GM19467 (cell line): ENCODE measurements at regions not wholly inside any gene's neighbourhood (a gene's known extent, or its start where the extent isn't known, plus 50 kb on each side); places are given as distances from the start of the nearest gene placed in this dataset.
"Not testable (repeated sequence)": the region's sequence is repeated elsewhere in the genome, so short reads cannot be mapped to it uniquely, and the experiment has no call there.

Source experiments
- ATAC-seq: cut with Tn5 transposase; IDR thresholded peaks from one replicate; pipeline ENCODE4 v1.9.1; 2021; ENCODE audit warnings: mild to moderate bottlenecking, moderate library complexity; ENCODE audit not compliant: unreplicated experiment

- no peak for ATAC-seq
Measured at GRCh38 chr11:25742800-25743199, 589.1 kb upstream of the ANO3 start.

- ATAC-seq: no peak
Measured at GRCh38 chr11:25755381-25755780, 576.5 kb upstream of the ANO3 start.

- ATAC-seq: no peak
Measured at GRCh38 chr11:25755918-25756584, 575.9 kb upstream of the ANO3 start.

- no peak for ATAC-seq
Measured at GRCh38 chr11:25758145-25758661, 573.7 kb upstream of the ANO3 start.

- no peak for ATAC-seq
Measured at GRCh38 chr11:25766332-25767015, 565.5 kb upstream of the ANO3 start.

GRCh38 chr11:25769287-25769686, 562.6 kb upstream of the ANO3 start:
- no peak for ATAC-seq

- no peak for ATAC-seq
Measured at GRCh38 chr11:25771605-25772004, 560.3 kb upstream of the ANO3 start.

- no peak for ATAC-seq
Measured at GRCh38 chr11:25775603-25776002, 556.3 kb upstream of the ANO3 start.

- ATAC-seq: no peak
Measured at GRCh38 chr11:25776238-25776637, 555.7 kb upstream of the ANO3 start.

GRCh38 chr11:25777343-25777742, 554.6 kb upstream of the ANO3 start:
- ATAC-seq: no peak

- no peak for ATAC-seq
Measured at GRCh38 chr11:25779033-25779432, 552.9 kb upstream of the ANO3 start.

- ATAC-seq: no peak
Measured at GRCh38 chr11:25787416-25787815, 544.5 kb upstream of the ANO3 start.

GRCh38 chr11:25790396-25790795, 541.5 kb upstream of the ANO3 start:
- ATAC-seq: no peak

- no peak for ATAC-seq
Measured at GRCh38 chr11:25793637-25794036, 538.3 kb upstream of the ANO3 start.

- ATAC-seq: no peak
Measured at GRCh38 chr11:25794804-25795203, 537.1 kb upstream of the ANO3 start.

- no peak for ATAC-seq
Measured at GRCh38 chr11:25816411-25816810, 515.5 kb upstream of the ANO3 start.

GRCh38 chr11:25824688-25825087, 507.2 kb upstream of the ANO3 start:
- ATAC-seq: no peak

- not testable (repeated sequence) for ATAC-seq
Measured at GRCh38 chr11:25831485-25831884, 500.4 kb upstream of the ANO3 start.

GRCh38 chr11:25838918-25839625, 492.9 kb upstream of the ANO3 start:
- no peak for ATAC-seq

- no peak for ATAC-seq
Measured at GRCh38 chr11:25844811-25845210, 487.1 kb upstream of the ANO3 start.

GRCh38 chr11:25855916-25856315, 476.0 kb upstream of the ANO3 start:
- no peak for ATAC-seq

- no peak for ATAC-seq
Measured at GRCh38 chr11:25859776-25860175, 472.2 kb upstream of the ANO3 start.
